Activated CD4-positive, alpha-beta T cell treated with anti-CD3 and anti-CD28 coated beads for 36 hours (primary cell): ENCODE measurements at regions not wholly inside any gene's neighbourhood (a gene's known extent, or its start where the extent isn't known, plus 50 kb on each side); places are given as distances from the start of the nearest gene placed in this dataset.

ENCODE experiments used
- ATAC-seq: fragments of 200-7000 bp; cut with Tn5 transposase; one replicate; pipeline ENCODE4 v1.10.0; 2021; ENCODE audit warnings: mild to moderate bottlenecking, moderate library complexity
- CTCF ChIA-PET: fragments of 350-600 bp; sonication (Branson Sonifier 250); formaldehyde crosslinking; loops from one replicate; lab custom pipeline; 2021; ENCODE audit warnings: antibody characterized with exemption; lab: Charles Lee
- POLR2A ChIA-PET: fragments of 350-600 bp; sonication (Branson Sonifier 250); formaldehyde crosslinking; loops from one replicate; lab custom pipeline; 2021; ENCODE audit warnings: antibody characterized with exemption, inconsistent platforms; lab: Charles Lee
- DNase-seq: peaks from one replicate; pipeline ENCODE4 v3.0.0-alpha.2; 2020
- H3K27ac Mint-ChIP-seq: one replicate; pipeline ENCODE4 v1.8.0; 2021; ENCODE audit warnings: mixed read lengths
- H3K27me3 Mint-ChIP-seq: one replicate; pipeline ENCODE4 v1.8.0; 2021; ENCODE audit warnings: mixed read lengths
- H3K36me3 Mint-ChIP-seq: one replicate; pipeline ENCODE4 v1.8.0; 2021; ENCODE audit warnings: low read depth, mixed read lengths
- H3K4me1 Mint-ChIP-seq: one replicate; pipeline ENCODE4 v1.8.0; 2021; ENCODE audit warnings: mixed read lengths
- H3K4me3 Mint-ChIP-seq: one replicate; pipeline ENCODE4 v1.8.0; 2021; ENCODE audit warnings: mild to moderate bottlenecking, moderate library complexity, mixed read lengths
- H3K9me3 Mint-ChIP-seq: one replicate; pipeline ENCODE4 v1.8.0; 2021; ENCODE audit warnings: low read depth, mixed read lengths
- intact Hi-C, 2 experiments: fragments of 100-400 bp; cut with DNase I in 1 of 2; cut with micrococcal nuclease in 1 of 2; formaldehyde crosslinking; loops; one replicate each; pipeline versions ENCODE4 v1.14.2 to v1.15.1; 2022 to 2024; cut with DNase I, micrococcal nuclease

DNA sequence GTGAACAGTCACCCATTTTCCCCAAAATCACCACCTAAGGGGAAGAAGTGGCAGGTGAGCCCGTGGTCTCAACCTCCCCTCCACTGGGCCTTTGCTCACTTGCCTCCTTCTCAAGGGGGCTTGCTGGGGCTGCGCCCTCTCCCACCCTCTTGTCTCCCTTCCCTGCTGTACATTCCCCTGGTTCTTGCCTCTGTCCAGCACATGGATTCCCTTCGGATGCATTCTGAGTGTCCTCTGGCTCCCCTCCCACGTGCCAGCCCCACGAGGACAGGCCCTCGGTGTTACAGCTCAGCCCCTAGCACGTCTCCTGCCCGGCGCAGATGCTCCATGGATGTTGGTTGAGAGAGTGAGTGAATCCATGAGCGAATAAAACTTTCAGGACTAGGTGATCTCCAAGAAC, 367.8 kb upstream of the SULF2 start:
- no peak for DNase-seq
- intact Hi-C loops, result no loop called here
- ChIA-PET POLR2A (no interaction called here), CTCF (no interaction called here)
- no peaks in the 10 kb centered on the region for H3K4me1 Mint-ChIP-seq
- H3K4me3 Mint-ChIP-seq, result no peak overlapping the region
- no peak for ATAC-seq
- H3K9me3 Mint-ChIP-seq, result no peaks in the 10 kb centered on the region
- no peak overlapping the region for H3K27ac Mint-ChIP-seq
- no peaks in the 10 kb centered on the region for H3K36me3 Mint-ChIP-seq
- peaks cover 4% of the 10 kb centered on the region for H3K27me3 Mint-ChIP-seq

DNA sequence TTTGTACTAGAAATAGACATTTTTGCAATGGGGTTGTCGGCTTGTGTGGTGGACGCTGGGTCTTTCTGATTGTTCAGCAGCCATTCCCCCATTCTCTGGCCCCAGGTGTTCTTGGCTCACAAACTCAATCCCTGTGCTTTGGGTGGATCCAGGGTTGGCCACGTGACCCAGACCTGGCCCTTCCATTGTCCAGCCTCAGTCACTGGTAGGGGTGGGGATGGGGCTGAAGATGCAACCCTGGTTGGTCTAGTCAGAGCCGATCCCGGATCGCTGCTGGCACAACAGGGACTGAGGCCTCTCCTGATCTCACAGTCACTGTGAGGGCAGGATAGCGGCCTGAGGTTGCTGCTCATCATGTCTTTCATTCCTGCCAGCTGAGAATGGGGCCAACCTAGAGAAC, 365.3 kb upstream of the SULF2 start:
- ChIA-PET POLR2A (no interaction called here), CTCF (no interaction called here)
- Mint-ChIP-seq H3K36me3 (no peaks in the 10 kb centered on the region), H3K4me3 (no peak overlapping the region), H3K27me3 (peaks cover 9% of the 10 kb centered on the region), H3K4me1 (no peaks in the 10 kb centered on the region), H3K9me3 (no peaks in the 10 kb centered on the region), H3K27ac (no peak overlapping the region)
- DNase-seq (no peak), ATAC-seq (no peak)
- intact Hi-C loops, result no loop called here

DNA sequence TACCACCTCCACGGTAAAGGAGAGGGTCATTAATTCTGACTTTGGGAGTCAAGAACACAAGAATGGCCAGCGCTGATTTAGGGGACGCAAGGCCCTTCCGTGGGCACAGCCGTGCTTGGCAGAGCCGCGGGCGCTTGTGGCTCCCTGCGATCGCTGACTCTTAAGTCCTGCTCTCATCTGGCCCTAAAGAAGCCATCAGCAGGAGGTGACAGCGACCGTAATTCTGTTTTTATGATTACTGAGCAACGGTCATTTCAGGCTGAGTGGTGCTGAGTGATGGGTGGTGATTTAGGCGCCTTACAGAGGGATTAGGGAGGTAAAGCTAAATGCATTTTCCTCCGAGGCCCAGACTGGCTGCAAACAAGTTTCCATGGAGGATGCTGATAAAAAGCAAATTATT, 364.6 kb upstream of the SULF2 start:
- Mint-ChIP-seq H3K27ac (no peak overlapping the region), H3K4me3 (no peak overlapping the region), H3K9me3 (no peaks in the 10 kb centered on the region), H3K36me3 (no peaks in the 10 kb centered on the region), H3K27me3 (peaks cover 9% of the 10 kb centered on the region), H3K4me1 (no peaks in the 10 kb centered on the region)
- no peak for DNase-seq
- intact Hi-C loops, result no loop called here
- no peak for ATAC-seq
- ChIA-PET POLR2A (no interaction called here), CTCF (no interaction called here)

DNA sequence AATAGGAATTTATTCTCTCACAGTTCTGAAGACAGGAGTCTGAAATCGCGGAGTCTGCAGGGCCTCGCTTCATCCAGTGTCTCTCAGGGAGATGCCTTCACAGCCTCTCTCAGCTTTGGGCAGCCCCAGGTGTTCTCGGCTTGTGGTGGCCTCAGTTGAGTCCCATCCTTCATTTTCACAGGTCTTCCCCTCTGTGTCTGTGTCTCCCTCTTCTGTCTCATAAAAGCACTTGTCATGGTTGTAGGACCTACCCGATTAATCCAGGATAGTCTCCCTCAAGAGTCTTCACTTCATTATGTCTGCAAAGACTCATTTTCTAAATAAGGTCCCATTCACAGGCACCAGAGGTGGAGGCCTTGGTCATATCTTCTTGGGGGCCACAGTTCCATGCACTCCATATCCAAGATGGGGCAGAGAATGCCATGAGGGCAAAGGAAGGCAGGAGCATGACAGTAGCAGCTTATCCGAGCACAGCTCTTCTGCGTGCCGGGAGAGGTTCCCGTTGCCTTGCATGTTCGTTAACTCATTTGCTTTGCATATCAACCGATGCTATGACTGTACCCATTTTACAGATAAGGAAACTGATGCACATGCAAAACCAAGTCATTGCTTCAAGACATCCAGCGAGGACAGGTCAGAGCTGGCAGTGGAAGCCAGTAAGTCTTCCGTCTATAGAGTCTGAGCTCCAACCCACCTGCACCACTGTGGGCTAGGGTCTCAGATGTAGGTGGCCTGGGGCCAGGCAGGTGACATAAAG, 363.8 kb upstream of the SULF2 start:
- H3K36me3 Mint-ChIP-seq, result no peaks in the 10 kb centered on the region
- intact Hi-C loops, result no loop called here
- no peak overlapping the region for H3K27ac Mint-ChIP-seq
- peaks cover 5% of the 10 kb centered on the region for H3K27me3 Mint-ChIP-seq
- no peak for DNase-seq
- no peaks in the 10 kb centered on the region for H3K4me1 Mint-ChIP-seq
- H3K4me3 Mint-ChIP-seq, result no peak overlapping the region
- ChIA-PET CTCF (no interaction called here), POLR2A (no interaction called here)
- H3K9me3 Mint-ChIP-seq, result no peaks in the 10 kb centered on the region
- ATAC-seq, result no peak

DNA sequence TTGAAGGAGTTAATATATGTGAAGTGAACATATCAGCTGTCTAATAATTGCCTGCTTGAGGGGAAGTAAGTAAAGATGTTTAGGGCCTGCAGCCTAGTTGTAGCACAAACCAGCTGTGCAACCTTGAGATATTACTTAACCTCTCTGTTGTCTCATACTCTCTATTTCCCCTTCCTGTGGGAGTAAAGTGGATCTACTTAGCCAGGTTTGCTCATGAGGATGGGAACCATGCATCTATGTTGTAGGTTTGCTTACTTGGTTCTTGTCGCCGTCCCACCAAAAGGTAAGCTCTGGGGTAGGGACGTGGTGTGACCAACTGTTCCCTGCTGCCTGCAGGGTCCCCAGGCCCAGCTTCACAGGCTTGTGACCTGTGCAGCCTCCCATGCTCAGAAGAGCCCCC, 362.7 kb upstream of the SULF2 start:
- no peaks in the 10 kb centered on the region for H3K36me3 Mint-ChIP-seq
- no peaks in the 10 kb centered on the region for H3K9me3 Mint-ChIP-seq
- peaks cover 5% of the 10 kb centered on the region for H3K27me3 Mint-ChIP-seq
- intact Hi-C loops, result no loop called here
- DNase-seq (no peak), ATAC-seq (no peak)
- CTCF ChIA-PET, result no interaction called here
- no peak overlapping the region for H3K27ac Mint-ChIP-seq
- POLR2A ChIA-PET, result no interaction called here
- H3K4me3 Mint-ChIP-seq, result no peak overlapping the region
- no peaks in the 10 kb centered on the region for H3K4me1 Mint-ChIP-seq

DNA sequence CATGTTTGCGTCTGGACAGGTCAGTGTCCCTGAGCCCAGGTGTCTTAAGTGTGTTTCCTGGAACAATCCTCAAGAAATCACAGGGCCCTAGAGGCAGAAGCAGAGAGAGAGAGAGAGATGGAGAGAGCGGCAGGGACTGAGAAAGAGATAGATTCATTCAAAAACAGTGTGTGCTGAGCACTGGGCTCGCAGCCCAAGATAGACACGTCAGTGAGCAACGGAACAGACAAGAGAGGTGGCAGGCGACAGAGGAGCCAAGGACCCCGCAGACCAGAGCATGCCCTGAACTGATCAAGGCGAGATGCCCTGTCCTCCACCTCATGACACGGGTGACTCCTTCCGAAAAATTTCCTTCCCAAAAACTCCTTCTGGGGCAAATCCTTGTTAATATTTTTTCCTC, 362.0 kb upstream of the SULF2 start:
- Mint-ChIP-seq H3K4me1 (no peaks in the 10 kb centered on the region), H3K27me3 (peaks cover 5% of the 10 kb centered on the region), H3K36me3 (no peaks in the 10 kb centered on the region), H3K4me3 (no peak overlapping the region), H3K9me3 (no peaks in the 10 kb centered on the region), H3K27ac (no peak overlapping the region)
- ChIA-PET POLR2A (no interaction called here), CTCF (no interaction called here)
- DNase-seq, result no peak
- intact Hi-C loops, result no loop called here
- no peak for ATAC-seq

DNA sequence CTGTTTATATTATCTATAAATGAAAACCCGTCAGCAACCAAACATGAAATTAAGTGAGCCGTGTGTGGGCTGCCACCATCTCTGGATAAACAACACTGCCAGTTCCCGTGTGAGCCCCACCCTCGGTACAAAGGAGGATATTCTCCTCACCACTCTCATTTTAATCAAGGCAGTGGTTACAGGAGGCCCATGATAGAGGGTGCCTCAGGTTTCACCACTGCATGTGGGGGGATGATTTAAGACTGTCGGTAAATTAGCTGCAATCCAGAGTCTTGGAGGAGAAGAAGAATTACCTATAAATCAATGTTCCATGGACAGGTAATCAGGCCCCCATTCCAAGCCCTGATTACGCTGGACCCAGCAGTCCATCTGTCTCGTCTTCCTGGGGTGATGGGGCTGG, 361.6 kb upstream of the SULF2 start:
- no peak for ATAC-seq
- peaks cover 5% of the 10 kb centered on the region for H3K27me3 Mint-ChIP-seq
- intact Hi-C loops, result no loop called here
- H3K36me3 Mint-ChIP-seq, result no peaks in the 10 kb centered on the region
- H3K27ac Mint-ChIP-seq, result no peak overlapping the region
- no peak overlapping the region for H3K4me3 Mint-ChIP-seq
- CTCF ChIA-PET, result no interaction called here
- DNase-seq, result no peak
- no peaks in the 10 kb centered on the region for H3K4me1 Mint-ChIP-seq
- no peaks in the 10 kb centered on the region for H3K9me3 Mint-ChIP-seq
- POLR2A ChIA-PET, result no interaction called here

GRCh38 chr20:48146308-48146707, 361.0 kb upstream of the SULF2 start:
- H3K4me1 Mint-ChIP-seq, result no peaks in the 10 kb centered on the region
- H3K4me3 Mint-ChIP-seq, result no peak overlapping the region
- ChIA-PET CTCF (no interaction called here), POLR2A (no interaction called here)
- no peak overlapping the region for H3K27ac Mint-ChIP-seq
- DNase-seq, result no peak
- ATAC-seq, result no peak
- peaks cover 5% of the 10 kb centered on the region for H3K27me3 Mint-ChIP-seq
- no peaks in the 10 kb centered on the region for H3K36me3 Mint-ChIP-seq
- H3K9me3 Mint-ChIP-seq, result no peaks in the 10 kb centered on the region
- intact Hi-C loops, result no loop called here

- no peak for DNase-seq
- intact Hi-C loops, result no loop called here
- ChIA-PET POLR2A (no interaction called here), CTCF (no interaction called here)
- ATAC-seq, result no peak
- no peak overlapping the region for H3K27ac Mint-ChIP-seq
- no peak overlapping the region for H3K4me3 Mint-ChIP-seq
- no peaks in the 10 kb centered on the region for H3K4me1 Mint-ChIP-seq
- H3K36me3 Mint-ChIP-seq, result no peaks in the 10 kb centered on the region
- no peaks in the 10 kb centered on the region for H3K9me3 Mint-ChIP-seq
- peaks cover 5% of the 10 kb centered on the region for H3K27me3 Mint-ChIP-seq
Observed at GRCh38 chr20:48143435-48144081, 358.3 kb upstream of the SULF2 start.

DNA sequence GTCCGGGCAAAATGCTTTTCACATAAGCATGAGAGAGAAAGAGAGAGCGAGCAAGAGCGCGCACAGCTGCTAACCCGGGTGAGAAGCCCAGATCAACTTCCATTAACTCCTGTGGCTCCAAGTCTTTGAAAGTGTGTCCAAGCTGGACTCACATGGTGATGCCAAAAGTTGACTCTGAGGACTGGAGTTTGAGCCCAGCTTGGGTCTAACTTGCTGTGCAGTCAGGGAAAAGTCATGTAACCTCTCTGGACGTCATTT, 357.2 kb upstream of the SULF2 start:
- no peaks in the 10 kb centered on the region for H3K9me3 Mint-ChIP-seq
- H3K27ac Mint-ChIP-seq, result no peak overlapping the region
- DNase-seq (no peak), ATAC-seq (no peak)
- ChIA-PET POLR2A (no interaction called here), CTCF (interaction anchor here (0.7 kb wide), 1 partner anchor 291 kb away, joined by 3 read pairs; no protein-coding TSS in a partner anchor)
- H3K36me3 Mint-ChIP-seq, result no peaks in the 10 kb centered on the region
- H3K4me1 Mint-ChIP-seq, result no peaks in the 10 kb centered on the region
- intact Hi-C loops, result no loop called here
- H3K27me3 Mint-ChIP-seq, result peaks cover 5% of the 10 kb centered on the region
- no peak overlapping the region for H3K4me3 Mint-ChIP-seq

DNA sequence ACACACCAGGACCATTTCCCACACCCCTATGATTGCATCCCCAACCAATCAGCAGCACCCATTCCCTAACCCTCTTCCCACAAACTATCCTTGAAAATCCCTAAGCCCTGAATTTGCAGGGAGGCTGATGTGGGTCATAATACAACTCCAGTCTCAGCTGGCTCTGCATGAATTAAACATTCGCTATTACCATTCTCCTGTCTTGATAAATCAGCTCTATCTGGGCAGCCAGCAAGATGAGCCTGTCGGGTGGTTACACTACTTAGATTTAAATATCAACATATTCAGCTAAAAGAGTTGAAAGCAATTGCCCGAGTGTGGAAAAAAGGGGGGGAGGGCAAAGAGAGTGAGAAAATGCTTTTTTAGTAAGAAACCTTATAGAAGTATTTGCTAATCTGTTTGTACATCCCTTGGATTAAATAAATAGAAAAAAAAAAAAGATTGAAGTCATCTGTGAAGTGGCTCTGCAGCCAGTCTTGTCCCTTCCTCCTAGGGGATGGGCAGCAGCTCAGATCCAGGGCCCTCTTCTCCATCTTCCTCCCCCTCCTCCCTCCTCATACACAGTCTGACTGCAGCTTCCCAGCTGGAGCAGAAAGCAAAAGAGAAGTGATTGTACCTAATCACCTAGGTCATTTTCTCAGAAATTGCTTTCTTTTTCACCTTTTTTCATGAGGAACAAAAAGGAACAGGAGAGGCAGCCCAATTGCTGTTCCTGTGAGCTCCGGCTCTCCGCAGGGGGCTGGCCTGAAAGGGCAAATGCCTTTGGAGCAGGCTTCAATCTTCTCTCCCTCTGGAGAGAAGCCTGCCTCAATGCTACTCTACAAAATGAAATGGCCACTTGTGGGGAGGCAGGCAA, 356.6 kb upstream of the SULF2 start:
- ChIA-PET CTCF (interaction anchor here (0.7 kb wide), 1 partner anchor 290 kb away, joined by 3 read pairs; no protein-coding TSS in a partner anchor), POLR2A (no interaction called here)
- Mint-ChIP-seq H3K4me3 (no peak overlapping the region), H3K4me1 (no peaks in the 10 kb centered on the region), H3K27me3 (peaks cover 1% of the 10 kb centered on the region), H3K9me3 (no peaks in the 10 kb centered on the region), H3K36me3 (no peaks in the 10 kb centered on the region), H3K27ac (no peak overlapping the region)
- intact Hi-C loops, result no loop called here
- no peak for DNase-seq
- no peak for ATAC-seq
